Glutamatergic neuron (in vitro differentiated cells): ENCODE measurements at regions not wholly inside any gene's neighbourhood (a gene's known extent, or its start where the extent isn't known, plus 50 kb on each side); places are given as distances from the start of the nearest gene placed in this dataset.

Experiments used
- DNase-seq: peaks from one replicate; pipeline ENCODE4 v3.0.0; 2022
- H3K27ac Mint-ChIP-seq: one replicate; pipeline ENCODE4 v1.8.0; 2020; ENCODE audit warnings: mild to moderate bottlenecking, mixed read lengths, inconsistent platforms; ENCODE audit not compliant: unreplicated experiment
- H3K27me3 Mint-ChIP-seq: one replicate; pipeline ENCODE4 v1.8.0; 2020; ENCODE audit warnings: mild to moderate bottlenecking, moderate library complexity, mixed read lengths, inconsistent platforms; ENCODE audit not compliant: unreplicated experiment
- H3K36me3 Mint-ChIP-seq: one replicate; pipeline ENCODE4 v1.8.0; 2020; ENCODE audit warnings: mild to moderate bottlenecking, mixed read lengths, inconsistent platforms; ENCODE audit not compliant: unreplicated experiment
- H3K4me1 Mint-ChIP-seq: one replicate; pipeline ENCODE4 v1.8.0; 2020; ENCODE audit warnings: mild to moderate bottlenecking, low read depth, mixed read lengths, inconsistent platforms; ENCODE audit not compliant: unreplicated experiment
- H3K4me3 Mint-ChIP-seq: one replicate; pipeline ENCODE4 v1.8.0; 2020; ENCODE audit warnings: mild to moderate bottlenecking, mixed read lengths, inconsistent platforms; ENCODE audit not compliant: unreplicated experiment
- H3K9me3 Mint-ChIP-seq: one replicate; pipeline ENCODE4 v1.8.0; 2020; ENCODE audit warnings: mild to moderate bottlenecking, moderate library complexity, mixed read lengths, inconsistent platforms; ENCODE audit not compliant: unreplicated experiment
- TF ChIP-seq, protein P1 (sequence below): fragments of 200-600 bp; sonication (generic); IDR thresholded peaks from one replicate; pipeline ENCODE4 v1.5.0; 2021; ENCODE audit not compliant: partially characterized antibody, unreplicated experiment

DNA sequence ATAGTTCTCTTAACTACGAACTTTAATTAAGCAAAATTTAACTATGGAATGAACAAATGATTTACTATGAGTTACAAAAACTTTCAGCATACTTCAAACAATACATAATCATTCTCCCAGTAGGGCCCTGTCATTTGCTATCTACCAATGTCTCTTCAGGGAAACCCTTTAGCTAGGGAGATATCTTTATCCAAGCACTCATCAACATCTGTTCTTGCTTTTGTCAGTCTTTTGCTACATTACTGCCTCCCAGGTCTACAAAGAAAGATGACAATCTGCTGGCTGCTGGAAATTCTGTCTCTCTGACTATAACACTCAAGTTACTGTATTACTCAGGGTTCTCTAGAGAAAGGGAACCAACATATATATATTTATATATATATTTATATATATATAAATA, 1626.3 kb upstream of the CELF4 start:
- Mint-ChIP-seq H3K27ac (no peak overlapping the region), H3K9me3 (no peaks in the 10 kb centered on the region), H3K4me1 (peaks cover 3% of the 10 kb centered on the region), H3K27me3 (no peaks in the 10 kb centered on the region), H3K4me3 (no peak overlapping the region), H3K36me3 (no peaks in the 10 kb centered on the region)
- TF ChIP-seq, protein P1, sequence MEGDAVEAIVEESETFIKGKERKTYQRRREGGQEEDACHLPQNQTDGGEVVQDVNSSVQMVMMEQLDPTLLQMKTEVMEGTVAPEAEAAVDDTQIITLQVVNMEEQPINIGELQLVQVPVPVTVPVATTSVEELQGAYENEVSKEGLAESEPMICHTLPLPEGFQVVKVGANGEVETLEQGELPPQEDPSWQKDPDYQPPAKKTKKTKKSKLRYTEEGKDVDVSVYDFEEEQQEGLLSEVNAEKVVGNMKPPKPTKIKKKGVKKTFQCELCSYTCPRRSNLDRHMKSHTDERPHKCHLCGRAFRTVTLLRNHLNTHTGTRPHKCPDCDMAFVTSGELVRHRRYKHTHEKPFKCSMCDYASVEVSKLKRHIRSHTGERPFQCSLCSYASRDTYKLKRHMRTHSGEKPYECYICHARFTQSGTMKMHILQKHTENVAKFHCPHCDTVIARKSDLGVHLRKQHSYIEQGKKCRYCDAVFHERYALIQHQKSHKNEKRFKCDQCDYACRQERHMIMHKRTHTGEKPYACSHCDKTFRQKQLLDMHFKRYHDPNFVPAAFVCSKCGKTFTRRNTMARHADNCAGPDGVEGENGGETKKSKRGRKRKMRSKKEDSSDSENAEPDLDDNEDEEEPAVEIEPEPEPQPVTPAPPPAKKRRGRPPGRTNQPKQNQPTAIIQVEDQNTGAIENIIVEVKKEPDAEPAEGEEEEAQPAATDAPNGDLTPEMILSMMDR: no peak
- DNase-seq: no peak

DNA sequence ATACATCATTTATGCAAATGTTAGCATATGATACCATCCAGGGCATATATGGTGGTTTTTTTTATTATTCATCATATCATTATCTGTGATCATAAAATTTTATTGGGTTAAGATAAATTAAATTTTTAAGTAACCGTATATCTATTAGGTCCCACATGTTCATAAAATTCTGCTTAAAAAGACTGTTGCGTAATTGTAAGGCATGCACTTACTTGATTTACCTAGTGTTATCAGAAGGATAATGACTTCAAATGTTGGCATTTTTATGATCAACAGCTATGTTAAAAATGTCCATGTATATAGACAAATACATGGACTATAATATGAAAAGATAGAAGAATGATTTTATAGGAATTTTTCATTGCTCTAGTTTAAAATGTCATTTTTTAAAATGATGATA, 1625.5 kb upstream of the CELF4 start:
- Mint-ChIP-seq H3K27me3 (no peaks in the 10 kb centered on the region), H3K9me3 (no peaks in the 10 kb centered on the region), H3K36me3 (no peaks in the 10 kb centered on the region), H3K4me1 (peaks cover 7% of the 10 kb centered on the region), H3K27ac (no peak overlapping the region), H3K4me3 (no peak overlapping the region)
- TF ChIP-seq, protein P1: no peak
- DNase-seq: no peak

DNA sequence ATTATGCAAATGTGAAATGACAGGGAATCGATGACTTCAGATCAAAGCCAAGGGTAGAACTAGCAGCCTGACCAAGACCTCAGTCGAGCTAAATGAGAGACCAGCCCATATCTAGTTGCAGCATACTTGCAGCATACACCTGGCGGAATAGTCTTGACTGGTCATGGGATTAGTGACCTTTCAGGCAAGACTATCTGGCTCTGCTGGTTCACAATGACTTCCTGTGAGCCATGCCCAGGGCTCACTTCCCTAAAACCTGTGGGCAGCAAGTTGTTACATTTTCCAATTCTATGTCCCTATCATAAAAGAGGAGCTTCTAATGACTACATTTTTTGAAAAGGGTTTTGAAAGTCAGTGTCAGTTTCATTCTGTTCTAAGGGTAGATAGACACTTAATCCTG, 1624.9 kb upstream of the CELF4 start:
- Mint-ChIP-seq H3K9me3 (no peaks in the 10 kb centered on the region), H3K4me3 (no peak overlapping the region), H3K27ac (no peak overlapping the region), H3K27me3 (no peaks in the 10 kb centered on the region), H3K4me1 (peaks cover 7% of the 10 kb centered on the region), H3K36me3 (no peaks in the 10 kb centered on the region)
- DNase-seq: no peak
- TF ChIP-seq, protein P1: no peak

DNA sequence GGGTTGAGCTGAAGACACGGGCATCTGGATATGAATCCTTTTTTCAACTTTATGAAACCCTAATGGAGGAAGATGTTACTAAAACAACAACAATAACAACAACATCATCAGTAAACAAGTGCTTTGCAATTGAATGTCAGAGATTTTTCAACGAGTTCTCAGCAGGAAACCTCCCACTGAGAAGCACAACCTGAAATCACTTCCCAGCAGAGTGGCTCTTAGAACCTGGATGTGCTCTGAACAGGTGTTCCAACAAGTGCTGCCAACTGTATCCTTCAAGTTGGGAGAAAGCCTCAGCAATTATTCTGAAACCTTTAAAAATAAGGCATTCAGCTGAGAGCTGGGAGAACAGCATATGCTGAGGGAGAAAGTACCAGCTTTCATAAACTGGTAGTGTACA, 1622.7 kb upstream of the CELF4 start:
- no peak overlapping the region for H3K4me3 Mint-ChIP-seq

DNA sequence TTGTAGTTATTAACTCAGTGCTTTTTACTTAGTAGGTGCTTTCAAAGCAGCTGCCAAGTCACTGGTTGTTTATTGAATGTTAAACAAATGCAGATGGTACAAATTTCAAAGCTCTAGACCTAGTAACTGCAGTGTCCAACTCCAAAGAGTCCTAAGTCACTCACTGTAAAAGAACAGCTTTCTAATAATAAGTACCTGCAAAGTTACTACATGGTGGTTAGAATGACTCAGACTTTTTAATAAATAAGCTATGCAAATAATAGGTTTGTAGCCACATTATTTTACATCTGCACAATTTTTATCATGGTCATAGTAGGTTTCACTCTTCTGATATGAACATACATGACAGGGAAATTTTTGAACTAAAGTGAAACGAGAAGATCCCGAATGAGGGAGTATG, 1620.4 kb upstream of the CELF4 start:
- no peaks in the 10 kb centered on the region for H3K9me3 Mint-ChIP-seq
- H3K4me1 Mint-ChIP-seq: peaks cover 4% of the 10 kb centered on the region
- no peak overlapping the region for H3K4me3 Mint-ChIP-seq
- no peaks in the 10 kb centered on the region for H3K27me3 Mint-ChIP-seq
- H3K27ac Mint-ChIP-seq: no peak overlapping the region
- H3K36me3 Mint-ChIP-seq: no peaks in the 10 kb centered on the region
- TF ChIP-seq, protein P1: no peak
- no peak for DNase-seq

More for the DNA sequence above, 1622.7 kb upstream of the CELF4 start:
- TF ChIP-seq, protein P1: no peak
- H3K9me3 Mint-ChIP-seq: no peaks in the 10 kb centered on the region
- no peaks in the 10 kb centered on the region for H3K36me3 Mint-ChIP-seq
- peaks cover 6% of the 10 kb centered on the region for H3K4me1 Mint-ChIP-seq
- no peak for DNase-seq
- H3K27ac Mint-ChIP-seq: no peak overlapping the region
- no peaks in the 10 kb centered on the region for H3K27me3 Mint-ChIP-seq
